HG03520 (cell line): ENCODE measurements at regions not wholly inside any gene's neighbourhood (a gene's known extent, or its start where the extent isn't known, plus 50 kb on each side); places are given as distances from the start of the nearest gene placed in this dataset.
"Not testable (repeated sequence)": the region's sequence is repeated elsewhere in the genome, so short reads cannot be mapped to it uniquely, and the experiment has no call there.

Experiments used
- ATAC-seq: cut with Tn5 transposase; IDR thresholded peaks from one replicate; pipeline ENCODE4 v1.9.1; 2021; ENCODE audit warnings: mild to moderate bottlenecking, moderate library complexity; ENCODE audit not compliant: unreplicated experiment

- ATAC-seq = no peak
Measured at GRCh38 chr1:170448661-170449158, 83.3 kb upstream of the GORAB start.

- ATAC-seq = not testable (repeated sequence)
Measured at GRCh38 chr1:170457325-170458050, 74.5 kb upstream of the GORAB start.

DNA sequence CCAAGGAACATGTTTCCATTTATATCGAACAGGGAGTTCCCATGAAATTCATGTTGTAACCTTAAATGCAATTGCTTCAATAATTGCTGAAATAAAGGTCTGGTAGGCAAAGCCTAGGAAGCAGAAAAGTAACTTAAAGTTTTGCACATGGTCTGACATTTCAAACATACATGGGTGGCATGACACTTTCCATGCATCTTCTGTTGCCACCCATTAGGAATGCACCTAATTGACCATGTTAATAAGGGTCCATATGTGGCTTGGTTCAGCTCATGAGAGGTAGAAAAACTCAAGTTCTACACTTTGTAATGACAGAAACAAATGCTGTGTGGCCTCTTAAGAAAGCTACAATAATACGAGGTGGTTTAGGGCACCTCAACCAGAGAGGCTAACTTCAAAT lies 72.0 kb upstream of the GORAB start:
- no peak for ATAC-seq

DNA sequence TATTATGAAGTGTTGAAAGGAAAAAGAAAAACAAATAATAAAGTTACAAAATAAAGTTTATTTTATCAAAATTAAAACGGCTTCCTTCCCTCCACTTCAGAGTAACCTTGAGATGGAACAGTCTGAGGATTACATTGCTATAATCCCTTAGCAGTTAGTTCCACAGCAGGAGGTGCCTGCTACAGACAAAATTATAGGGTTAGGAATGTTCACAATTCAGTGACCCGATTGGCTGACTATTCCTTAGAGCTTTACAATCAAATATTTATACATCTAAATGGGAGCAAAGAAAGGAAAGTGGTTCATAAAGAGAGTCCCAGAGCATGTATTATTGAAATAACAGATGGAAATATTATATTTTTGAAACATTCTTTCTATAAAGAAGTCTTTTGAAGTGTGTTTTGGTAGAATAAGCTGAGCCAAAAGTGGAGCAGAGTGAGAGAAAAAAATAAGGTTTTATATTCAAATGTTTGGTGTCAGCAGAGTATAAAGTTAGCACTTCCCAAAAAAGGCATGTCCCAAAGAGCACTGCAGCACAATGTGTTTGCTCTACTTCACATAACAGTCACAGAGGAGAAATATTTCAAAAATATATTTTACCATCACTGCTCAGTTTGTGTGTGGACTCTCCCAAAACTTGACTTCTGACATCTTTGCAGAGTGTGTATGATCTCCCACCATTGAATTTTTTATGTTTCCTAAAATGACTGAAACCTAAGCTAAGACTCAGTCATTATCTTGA lies 71.4 kb upstream of the GORAB start:
- no peak for ATAC-seq

DNA sequence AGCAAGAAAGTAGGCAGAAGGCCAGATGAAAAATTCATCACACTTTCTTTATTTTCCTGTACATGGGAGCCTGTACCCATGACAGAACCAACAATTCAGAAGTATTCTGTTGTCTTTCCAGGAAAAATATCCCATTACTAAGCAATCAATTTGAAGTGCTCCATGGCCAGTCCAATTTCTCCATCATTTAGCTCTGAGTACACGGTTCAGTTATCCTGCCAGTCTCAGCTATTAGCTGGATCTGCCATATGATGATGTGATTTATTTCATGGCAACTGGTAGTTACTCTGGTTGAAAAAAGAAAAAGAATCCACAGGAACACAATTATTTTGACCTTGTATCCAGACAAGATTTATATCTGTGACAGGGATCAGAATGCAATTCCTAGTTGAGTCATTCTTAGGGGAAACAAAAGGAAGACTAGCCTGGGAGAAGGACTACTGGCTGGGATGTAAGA lies 70.6 kb upstream of the GORAB start:
- no peak for ATAC-seq

DNA sequence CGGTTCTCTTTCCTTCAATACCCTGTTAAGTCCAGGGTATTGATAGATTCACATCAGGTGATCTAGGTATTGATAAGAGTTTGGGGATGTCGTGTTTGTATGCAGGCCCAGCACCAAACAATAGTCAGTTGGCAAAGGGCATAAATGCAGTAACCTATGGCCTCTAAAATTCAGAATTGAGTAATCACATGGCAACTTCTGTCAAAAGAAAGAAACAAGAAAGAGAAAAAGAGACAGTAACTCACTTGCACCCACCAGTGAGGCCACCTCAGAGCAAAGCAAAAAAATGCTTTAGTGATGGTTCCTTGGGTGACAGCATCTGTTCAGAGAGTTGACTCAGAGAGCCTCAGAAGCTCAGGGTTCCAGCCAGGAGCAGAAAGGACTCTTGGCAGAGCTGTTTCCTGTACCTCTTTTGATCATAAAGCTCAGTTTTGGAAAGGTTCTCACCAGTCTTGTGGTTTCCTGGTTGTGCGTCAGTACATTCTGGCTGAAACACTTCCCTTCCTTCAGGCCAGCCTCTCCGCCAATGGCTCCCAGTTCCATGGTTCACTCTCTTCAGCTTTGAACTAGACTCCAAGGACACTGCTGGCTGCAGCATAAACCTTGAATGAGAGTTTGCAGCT lies 70.1 kb upstream of the GORAB start:
- no peak for ATAC-seq

GRCh38 chr1:170470121-170470520 lies 61.8 kb upstream of the GORAB start:
- no peak for ATAC-seq

DNA sequence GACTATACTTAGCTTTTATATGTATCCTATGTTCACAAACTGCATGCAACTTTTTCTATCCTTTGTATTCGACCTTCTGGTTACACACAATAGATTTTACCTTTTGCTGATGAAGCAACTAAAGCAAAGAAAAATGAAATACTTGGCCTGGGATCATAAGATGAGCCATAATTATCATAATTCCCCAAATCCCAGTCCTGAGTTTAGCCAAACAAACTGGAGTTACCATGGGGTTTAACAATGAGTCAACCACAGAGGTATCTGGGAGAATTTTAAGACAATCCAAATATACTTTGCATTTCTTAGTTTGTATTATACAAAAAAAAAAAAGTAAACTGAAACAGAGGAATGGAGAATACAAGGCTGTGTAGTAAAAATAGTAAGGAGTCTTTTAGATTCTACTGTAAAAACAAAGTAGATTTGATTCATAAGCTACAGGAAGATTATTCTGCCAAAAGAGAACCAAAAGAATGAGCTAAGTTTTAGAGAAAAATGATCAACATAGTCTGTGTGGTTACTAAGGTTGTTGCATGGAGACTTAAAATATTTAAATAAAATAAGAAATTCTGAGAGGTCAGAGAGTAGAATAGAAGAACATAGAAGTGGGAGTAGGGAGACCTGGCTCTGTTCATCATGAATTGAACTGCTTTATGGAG lies 60.4 kb upstream of the GORAB start:
- ATAC-seq = no peak

GRCh38 chr1:170481000-170481399 lies 51.0 kb upstream of the GORAB start:
- ATAC-seq = no peak
